Muscle of arm (tissue), 1 donor: ENCODE measurements at regions not wholly inside any gene's neighbourhood (a gene's known extent, or its start where the extent isn't known, plus 50 kb on each side); places are given as distances from the start of the nearest gene placed in this dataset.
"Not testable (repeated sequence)": the region's sequence is repeated elsewhere in the genome, so short reads cannot be mapped to it uniquely, and the experiment has no call there.

Experiments
- DNase-seq: peaks from one replicate; pipeline ENCODE4 v3.0.0-alpha.2; 2013

DNA sequence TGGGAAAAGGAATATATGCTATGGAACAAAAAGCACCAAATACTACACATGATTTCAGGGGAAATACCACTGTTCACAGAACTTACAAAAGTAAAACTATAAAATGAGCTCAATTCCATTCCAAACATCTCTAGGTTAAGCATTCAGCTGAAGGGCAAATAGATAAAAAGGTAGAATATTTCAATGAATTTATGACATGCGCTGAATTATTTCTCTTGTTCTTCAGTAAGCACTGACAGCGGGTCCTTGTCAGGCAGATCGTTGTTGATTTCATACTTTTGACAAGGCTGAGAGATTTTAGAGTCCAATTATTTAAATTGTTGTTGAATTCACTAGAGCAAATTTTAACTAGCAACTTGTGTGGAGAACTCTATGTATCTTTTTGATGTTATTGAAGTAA, 449.6 kb downstream of the GUCY1A2 start:
- DNase-seq: no peak

DNA sequence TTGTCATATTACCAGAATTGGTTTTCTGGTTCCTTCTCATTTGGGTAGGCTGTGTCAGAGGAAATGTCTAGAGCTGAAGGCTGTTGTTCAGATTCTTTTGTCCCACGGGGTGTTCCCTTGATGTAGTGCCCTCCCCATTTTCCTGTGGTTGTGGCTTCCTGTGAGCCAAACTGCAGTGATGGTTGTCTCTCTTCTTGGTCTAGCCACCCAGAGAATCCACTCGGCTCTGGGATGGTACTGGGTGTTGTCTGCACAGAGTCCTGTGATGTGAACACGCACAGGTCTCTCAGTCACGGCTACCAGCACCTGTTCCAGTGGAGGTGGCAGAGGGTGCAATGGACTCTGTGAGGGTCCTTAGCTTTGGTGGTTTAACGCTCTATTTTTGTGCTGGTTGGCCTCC, 440.9 kb downstream of the GUCY1A2 start:
- not testable (repeated sequence) for DNase-seq

GRCh38 chr11:106581399-106581798, 436.9 kb downstream of the GUCY1A2 start:
- DNase-seq: peak; percentile 23

DNA sequence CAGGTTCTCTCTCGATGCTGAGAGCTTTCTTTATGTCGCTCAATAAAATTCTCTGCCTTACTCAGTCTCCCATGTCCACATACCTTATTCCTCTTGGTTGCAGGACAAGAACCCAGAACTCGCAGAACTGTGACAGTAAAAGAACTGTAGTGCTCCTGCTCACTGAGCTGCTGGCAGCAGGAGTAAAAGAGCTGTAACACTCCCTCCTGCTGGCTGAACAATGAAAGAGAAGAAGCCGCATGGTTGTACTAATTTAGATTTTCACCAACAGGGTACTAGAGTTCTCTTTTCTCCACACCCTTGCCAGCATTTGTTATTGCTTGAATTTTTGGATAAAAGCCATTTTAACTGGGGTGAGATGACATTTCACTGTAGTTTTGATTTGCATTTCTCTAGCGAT, 433.2 kb downstream of the GUCY1A2 start:
- no peak for DNase-seq

DNA sequence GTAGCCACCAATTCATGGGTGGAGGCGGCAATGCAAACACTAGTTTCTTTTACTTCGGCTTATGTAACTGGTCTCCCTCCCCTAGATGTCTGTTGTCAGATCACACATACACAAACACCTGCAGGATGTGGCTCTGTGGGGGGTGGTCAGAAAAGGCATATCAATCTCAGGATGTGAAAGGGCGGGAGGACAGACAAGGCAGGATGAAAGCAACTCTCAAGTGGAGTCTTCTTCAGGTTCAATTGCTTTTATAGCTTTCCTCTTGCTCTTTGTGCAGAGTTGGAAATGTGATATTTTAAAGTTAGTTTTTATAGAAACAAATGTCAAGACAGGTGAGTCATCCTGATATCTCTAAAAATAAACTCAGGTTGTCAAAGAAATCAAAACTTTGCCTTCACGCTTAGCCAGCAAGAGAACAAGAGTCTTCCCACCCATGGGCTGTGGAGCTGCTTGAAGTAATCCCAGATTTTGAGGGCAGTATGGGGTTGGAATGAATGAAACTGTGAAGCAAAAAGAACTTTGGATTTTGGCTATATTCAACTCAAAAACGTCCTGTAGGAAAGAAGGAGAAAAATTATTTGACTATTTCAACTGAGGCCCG, 423.4 kb downstream of the GUCY1A2 start:
- no peak for DNase-seq

DNA sequence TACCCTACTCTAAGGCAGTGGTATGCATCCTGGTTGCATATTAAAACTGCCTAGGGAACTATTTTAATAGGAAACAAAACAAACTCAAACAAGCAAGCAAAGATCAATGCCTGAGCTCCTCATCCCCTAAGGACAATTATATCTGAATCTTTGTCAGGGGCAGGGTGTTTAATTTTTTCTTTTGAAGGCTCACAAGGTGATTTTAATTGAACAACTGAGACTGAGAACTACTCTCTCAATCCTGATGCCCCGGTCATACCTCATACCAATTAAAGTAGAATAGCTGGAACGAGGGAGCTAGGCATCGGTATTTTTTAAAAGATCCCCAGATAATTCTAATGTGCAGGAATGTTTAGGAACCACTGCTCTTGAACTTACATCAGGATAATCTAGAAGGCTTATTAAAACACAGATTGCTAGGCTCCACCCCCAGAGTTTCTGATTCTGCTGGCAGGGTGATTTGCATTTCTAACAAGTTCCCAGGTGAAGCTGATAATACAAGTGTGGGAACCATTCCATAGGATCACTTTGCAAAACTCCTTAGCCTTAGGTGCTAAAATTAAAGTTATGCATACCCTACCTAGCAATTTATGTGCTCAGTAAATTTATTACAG, 416.5 kb downstream of the GUCY1A2 start:
- DNase-seq: no peak

- no peak for DNase-seq
Observed at GRCh38 chr11:106608677-106609076, 409.6 kb downstream of the GUCY1A2 start.

DNA sequence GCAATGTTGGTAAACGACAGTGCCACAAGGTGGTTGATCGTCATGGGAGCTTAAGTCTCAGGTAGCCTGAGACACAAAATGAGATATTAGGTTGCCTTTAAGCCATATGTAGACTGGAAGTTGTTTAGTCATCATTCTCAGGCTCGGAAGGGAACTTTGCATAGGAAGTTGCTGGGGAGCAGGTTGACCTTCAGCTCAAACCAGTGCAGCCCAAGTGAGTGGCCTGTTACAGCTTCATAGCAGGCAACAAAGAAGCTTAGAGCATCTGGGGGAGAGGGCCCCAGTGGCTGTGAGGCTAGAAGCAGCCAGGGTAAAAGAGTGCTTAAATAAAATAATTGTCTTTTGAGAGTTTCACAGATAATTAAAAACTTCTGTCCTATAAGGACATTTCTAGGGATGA, 404.0 kb downstream of the GUCY1A2 start:
- DNase-seq: no peak

GRCh38 chr11:106619320-106619990, 398.8 kb downstream of the GUCY1A2 start:
- no peak for DNase-seq

DNA sequence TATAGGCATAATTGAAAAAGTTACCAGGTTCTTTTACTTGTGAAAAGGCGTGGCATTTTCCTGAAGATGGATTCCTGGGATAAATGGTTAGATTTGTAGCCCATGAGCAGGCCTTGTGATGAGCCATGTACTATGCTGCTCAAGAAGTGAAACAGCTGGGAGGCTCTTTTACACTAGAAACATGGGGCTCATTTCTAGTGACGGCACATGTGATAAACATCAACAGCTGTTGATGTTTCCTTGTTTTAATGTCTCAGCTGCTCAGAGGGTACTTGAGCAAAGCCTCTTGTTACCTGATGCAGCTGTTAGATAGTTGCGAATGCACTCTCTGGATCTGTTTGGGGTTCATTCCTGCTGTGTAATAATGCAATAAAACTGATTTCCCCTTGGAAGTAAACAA, 396.8 kb downstream of the GUCY1A2 start:
- DNase-seq: no peak
